RKO (cell line): ENCODE measurements at regions not wholly inside any gene's neighbourhood (a gene's known extent, or its start where the extent isn't known, plus 50 kb on each side); places are given as distances from the start of the nearest gene placed in this dataset.
"Not testable (repeated sequence)": the region's sequence is repeated elsewhere in the genome, so short reads cannot be mapped to it uniquely, and the experiment has no call there.

Experiments
- DNase-seq: peaks from one replicate; pipeline ENCODE4 v3.0.0-alpha.2; 2016; ENCODE audit warnings: low spot score

- no peak for DNase-seq
Measured at GRCh38 chr2:132272713-132273112, 111.0 kb upstream of the ANKRD30BL start.

GRCh38 chr2:132273585-132273984 is 111.8 kb upstream of the ANKRD30BL start:
- not testable (repeated sequence) for DNase-seq

- no peak for DNase-seq
Measured at GRCh38 chr2:132274000-132274399, 112.2 kb upstream of the ANKRD30BL start.

- DNase-seq = no peak
Measured at GRCh38 chr2:132275396-132275795, 113.6 kb upstream of the ANKRD30BL start.

- DNase-seq = no peak
Measured at GRCh38 chr2:132276571-132276981, 114.8 kb upstream of the ANKRD30BL start.

GRCh38 chr2:132278267-132278666 is 116.5 kb upstream of the ANKRD30BL start:
- DNase-seq = no peak

- DNase-seq = no peak
Measured at GRCh38 chr2:132279344-132279743, 117.6 kb upstream of the ANKRD30BL start.

GRCh38 chr2:132279930-132280615 is 118.3 kb upstream of the ANKRD30BL start:
- DNase-seq = no peak

- DNase-seq = no peak
Measured at GRCh38 chr2:132280912-132281311, 119.2 kb upstream of the ANKRD30BL start.

GRCh38 chr2:132282104-132282503 is 120.4 kb upstream of the ANKRD30BL start:
- not testable (repeated sequence) for DNase-seq

- no peak for DNase-seq
Measured at GRCh38 chr2:132282911-132283310, 121.2 kb upstream of the ANKRD30BL start.

- DNase-seq = not testable (repeated sequence)
Measured at GRCh38 chr2:132286289-132286911, 124.6 kb upstream of the ANKRD30BL start.

- not testable (repeated sequence) for DNase-seq
Measured at GRCh38 chr2:132287910-132288309, 126.2 kb upstream of the ANKRD30BL start.

- not testable (repeated sequence) for DNase-seq
Measured at GRCh38 chr2:132289138-132289537, 127.4 kb upstream of the ANKRD30BL start.

GRCh38 chr2:132289812-132290211 is 126.8 kb upstream of the GPR39 start:
- not testable (repeated sequence) for DNase-seq

GRCh38 chr2:132300592-132301378 is 115.8 kb upstream of the GPR39 start:
- DNase-seq = not testable (repeated sequence)

GRCh38 chr2:132304661-132305380 is 111.8 kb upstream of the GPR39 start:
- DNase-seq = not testable (repeated sequence)

- DNase-seq = not testable (repeated sequence)
Measured at GRCh38 chr2:132307613-132308198, 108.9 kb upstream of the GPR39 start.

- not testable (repeated sequence) for DNase-seq
Measured at GRCh38 chr2:132309203-132309602, 107.4 kb upstream of the GPR39 start.

- not testable (repeated sequence) for DNase-seq
Measured at GRCh38 chr2:132315546-132315945, 101.1 kb upstream of the GPR39 start.

GRCh38 chr2:132317026-132317680 is 99.5 kb upstream of the GPR39 start:
- DNase-seq = not testable (repeated sequence)
